Osteocyte (in vitro differentiated cells): ENCODE measurements at regions not wholly inside any gene's neighbourhood (a gene's known extent, or its start where the extent isn't known, plus 50 kb on each side); places are given as distances from the start of the nearest gene placed in this dataset.

Experiments used
- DNase-seq: peaks from one replicate; pipeline ENCODE4 v3.0.0; 2021; ENCODE audit warnings: mixed read lengths; ENCODE audit not compliant: unreplicated experiment; ENCODE audit errors: extremely low spot score
- H3K27ac Mint-ChIP-seq: one replicate; pipeline ENCODE4 v1.8.0; 2021; ENCODE audit warnings: mild to moderate bottlenecking, mixed read lengths; ENCODE audit not compliant: unreplicated experiment
- H3K27me3 Mint-ChIP-seq: one replicate; pipeline ENCODE4 v1.8.0; 2021; ENCODE audit warnings: mixed read lengths; ENCODE audit not compliant: unreplicated experiment
- H3K36me3 Mint-ChIP-seq: one replicate; pipeline ENCODE4 v1.8.0; 2021; ENCODE audit warnings: mixed read lengths; ENCODE audit not compliant: unreplicated experiment
- H3K4me1 Mint-ChIP-seq: one replicate; pipeline ENCODE4 v1.8.0; 2021; ENCODE audit warnings: mixed read lengths; ENCODE audit not compliant: unreplicated experiment
- H3K4me3 Mint-ChIP-seq: one replicate; pipeline ENCODE4 v1.8.0; 2021; ENCODE audit warnings: mild to moderate bottlenecking, moderate library complexity, mixed read lengths; ENCODE audit not compliant: unreplicated experiment
- H3K9me3 Mint-ChIP-seq: one replicate; pipeline ENCODE4 v1.8.0; 2021; ENCODE audit warnings: mixed read lengths; ENCODE audit not compliant: unreplicated experiment
- TF ChIP-seq, protein P1 (sequence below): fragments of 200-600 bp; sonication (generic); IDR thresholded peaks from 2 replicates; pipeline ENCODE4 v1.5.0; 2021; ENCODE audit warnings: antibody characterized with exemption, mild to moderate bottlenecking, moderate library complexity

DNA sequence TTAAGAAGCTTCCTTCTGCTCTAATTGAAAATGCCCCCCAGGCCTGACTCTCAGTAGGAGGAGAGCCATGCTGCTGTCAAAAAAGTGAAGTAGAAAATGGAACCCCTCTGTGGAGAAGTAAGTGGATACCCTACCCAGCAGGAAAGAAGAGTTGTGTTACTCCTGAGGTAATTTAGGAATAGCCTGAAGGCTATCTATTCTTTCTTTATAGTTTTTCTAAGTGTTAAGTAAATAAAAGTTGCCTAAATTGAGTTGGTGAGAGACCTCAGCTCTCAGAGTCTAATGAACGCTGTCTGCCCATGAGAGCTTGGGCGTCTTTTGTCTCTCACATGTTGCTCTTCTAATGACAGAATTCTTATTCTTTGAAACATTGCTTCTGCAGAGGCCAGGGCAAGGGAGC, 116.2 kb downstream of the NSUN3 start:
- TF ChIP-seq, protein P1, sequence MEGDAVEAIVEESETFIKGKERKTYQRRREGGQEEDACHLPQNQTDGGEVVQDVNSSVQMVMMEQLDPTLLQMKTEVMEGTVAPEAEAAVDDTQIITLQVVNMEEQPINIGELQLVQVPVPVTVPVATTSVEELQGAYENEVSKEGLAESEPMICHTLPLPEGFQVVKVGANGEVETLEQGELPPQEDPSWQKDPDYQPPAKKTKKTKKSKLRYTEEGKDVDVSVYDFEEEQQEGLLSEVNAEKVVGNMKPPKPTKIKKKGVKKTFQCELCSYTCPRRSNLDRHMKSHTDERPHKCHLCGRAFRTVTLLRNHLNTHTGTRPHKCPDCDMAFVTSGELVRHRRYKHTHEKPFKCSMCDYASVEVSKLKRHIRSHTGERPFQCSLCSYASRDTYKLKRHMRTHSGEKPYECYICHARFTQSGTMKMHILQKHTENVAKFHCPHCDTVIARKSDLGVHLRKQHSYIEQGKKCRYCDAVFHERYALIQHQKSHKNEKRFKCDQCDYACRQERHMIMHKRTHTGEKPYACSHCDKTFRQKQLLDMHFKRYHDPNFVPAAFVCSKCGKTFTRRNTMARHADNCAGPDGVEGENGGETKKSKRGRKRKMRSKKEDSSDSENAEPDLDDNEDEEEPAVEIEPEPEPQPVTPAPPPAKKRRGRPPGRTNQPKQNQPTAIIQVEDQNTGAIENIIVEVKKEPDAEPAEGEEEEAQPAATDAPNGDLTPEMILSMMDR: no peak
- Mint-ChIP-seq H3K27me3 (peaks cover 6% of the 10 kb centered on the region), H3K9me3 (no peaks in the 10 kb centered on the region), H3K4me1 (peaks cover 8% of the 10 kb centered on the region), H3K4me3 (no peak overlapping the region), H3K36me3 (no peaks in the 10 kb centered on the region), H3K27ac (no peak overlapping the region)
- DNase-seq: no peak

DNA sequence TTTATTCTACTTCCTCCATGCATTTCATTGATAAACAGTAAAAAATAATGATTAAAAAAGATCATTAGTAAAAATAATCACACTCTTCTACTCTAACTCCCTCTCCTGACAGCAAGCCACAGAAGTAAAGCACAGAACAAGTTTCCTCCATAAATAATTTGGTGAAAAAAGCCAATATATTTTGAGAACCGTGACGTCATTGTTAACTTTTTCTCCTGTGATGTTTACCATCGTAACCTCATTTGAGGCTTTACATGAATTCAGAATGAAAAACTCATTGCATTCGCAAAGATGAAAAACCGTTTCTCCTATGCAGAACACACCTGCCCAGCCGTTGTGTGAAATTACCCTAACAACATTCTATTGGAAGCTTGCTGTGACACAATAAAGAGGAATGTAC, 120.7 kb downstream of the NSUN3 start:
- peaks cover 2% of the 10 kb centered on the region for H3K4me1 Mint-ChIP-seq
- H3K27ac Mint-ChIP-seq: no peak overlapping the region
- H3K27me3 Mint-ChIP-seq: no peaks in the 10 kb centered on the region

DNA sequence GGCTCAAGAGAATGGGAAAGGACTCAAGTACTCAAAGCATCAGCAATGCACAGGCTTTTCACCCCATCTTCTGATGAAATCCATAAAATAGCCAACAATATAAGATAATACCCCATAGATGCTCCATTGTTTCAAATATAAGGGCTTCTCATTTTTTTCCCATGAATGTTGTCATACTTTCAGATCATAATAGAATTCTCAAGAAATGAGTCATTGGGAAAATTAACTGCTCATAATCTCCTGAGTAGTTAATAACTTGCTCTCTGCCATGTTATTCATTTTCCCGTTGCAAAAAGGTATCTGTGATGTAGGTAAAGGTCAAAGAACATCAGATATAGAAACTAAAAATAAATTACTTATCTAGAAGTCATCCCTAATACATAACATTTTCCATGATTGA, 121.9 kb downstream of the NSUN3 start:
- Mint-ChIP-seq H3K9me3 (no peaks in the 10 kb centered on the region), H3K4me1 (no peaks in the 10 kb centered on the region), H3K27me3 (no peaks in the 10 kb centered on the region), H3K4me3 (no peak overlapping the region), H3K27ac (no peak overlapping the region), H3K36me3 (no peaks in the 10 kb centered on the region)
- no peak for DNase-seq
- TF ChIP-seq, protein P1: no peak

More for the DNA sequence above, 120.7 kb downstream of the NSUN3 start:
- no peaks in the 10 kb centered on the region for H3K9me3 Mint-ChIP-seq
- TF ChIP-seq, protein P1: no peak
- no peak for DNase-seq
- H3K36me3 Mint-ChIP-seq: no peaks in the 10 kb centered on the region
- H3K4me3 Mint-ChIP-seq: no peak overlapping the region

DNA sequence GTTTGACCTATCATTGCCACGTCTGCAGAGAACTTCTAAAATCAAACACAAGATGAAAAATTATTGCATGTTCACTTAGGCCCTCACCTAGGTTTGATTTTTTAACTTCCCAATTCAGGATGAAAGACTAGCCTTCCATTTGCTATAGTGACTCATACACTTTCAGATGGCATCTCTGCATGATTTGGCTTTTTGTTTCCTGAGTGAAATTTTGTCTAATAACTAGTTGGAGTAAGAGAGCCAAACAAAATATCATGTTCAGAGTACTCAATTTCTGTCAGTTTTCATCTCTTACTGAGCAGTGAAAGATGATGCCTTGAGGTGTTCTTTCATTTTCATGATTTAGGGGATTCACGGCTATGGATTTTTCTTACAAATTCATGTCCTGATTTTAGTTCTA, 122.9 kb downstream of the NSUN3 start:
- no peaks in the 10 kb centered on the region for H3K4me1 Mint-ChIP-seq
- peaks cover 1% of the 10 kb centered on the region for H3K27me3 Mint-ChIP-seq
- H3K4me3 Mint-ChIP-seq: no peak overlapping the region
- DNase-seq: no peak
- H3K9me3 Mint-ChIP-seq: no peaks in the 10 kb centered on the region
- TF ChIP-seq, protein P1: no peak
- no peak overlapping the region for H3K27ac Mint-ChIP-seq
- H3K36me3 Mint-ChIP-seq: no peaks in the 10 kb centered on the region

DNA sequence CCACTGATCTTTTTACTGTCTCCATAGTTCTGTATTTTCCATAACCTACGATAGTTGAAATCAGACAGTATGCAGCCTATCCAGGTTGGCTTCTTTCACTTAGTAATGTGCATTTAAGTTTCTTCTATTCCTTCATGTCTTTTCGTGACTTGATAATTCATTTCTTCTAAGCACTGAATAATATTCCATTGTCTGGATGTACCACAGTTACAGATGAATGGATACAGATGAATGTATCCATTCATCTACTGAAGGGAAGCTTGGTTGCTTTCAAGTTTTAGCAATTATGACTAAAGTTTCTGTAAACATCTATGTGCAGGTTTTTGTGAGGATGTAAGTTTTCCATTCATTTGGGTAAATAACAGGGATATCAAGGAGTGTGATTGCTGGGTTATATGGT, 124.8 kb downstream of the NSUN3 start:
- TF ChIP-seq, protein P1: no peak
- no peaks in the 10 kb centered on the region for H3K36me3 Mint-ChIP-seq
- H3K4me1 Mint-ChIP-seq: no peaks in the 10 kb centered on the region
- H3K27me3 Mint-ChIP-seq: peaks cover 4% of the 10 kb centered on the region
- no peak overlapping the region for H3K27ac Mint-ChIP-seq
- no peak overlapping the region for H3K4me3 Mint-ChIP-seq
- H3K9me3 Mint-ChIP-seq: no peaks in the 10 kb centered on the region
- DNase-seq: no peak
